B cell (primary cell): ENCODE measurements at regions not wholly inside any gene's neighbourhood (a gene's known extent, or its start where the extent isn't known, plus 50 kb on each side); places are given as distances from the start of the nearest gene placed in this dataset.
"Not testable (repeated sequence)": the region's sequence is repeated elsewhere in the genome, so short reads cannot be mapped to it uniquely, and the experiment has no call there.

Experiments used
- ATAC-seq: fragments of 200-7000 bp; cut with Tn5 transposase; one replicate; pipeline ENCODE4 v1.10.0; 2021; ENCODE audit warnings: low read depth, mild to moderate bottlenecking, moderate number of reproducible peaks, moderate library complexity
- CTCF ChIA-PET: fragments of 350-600 bp; sonication (Branson Sonifier 250); formaldehyde crosslinking; loops from one replicate; lab custom pipeline; 2021; ENCODE audit warnings: antibody characterized with exemption, inconsistent platforms; lab: Charles Lee
- POLR2A ChIA-PET: fragments of 350-600 bp; sonication (Branson Sonifier 250); formaldehyde crosslinking; loops from one replicate; lab custom pipeline; 2021; ENCODE audit warnings: antibody characterized with exemption; lab: Charles Lee
- DNase-seq: peaks from one replicate; pipeline ENCODE4 v3.0.0; 2013
- H2AFZ ChIP-seq: 2 replicates; pipeline ENCODE4 v1.6.1; 2012; ENCODE audit warnings: mild to moderate bottlenecking, low read depth, low read length; ENCODE audit not compliant: insufficient read depth, poor library complexity, severe bottlenecking
- H3K27ac ChIP-seq, 2 donors: 1 replicate in 1 of 2; 2 replicates in 1 of 2; pipeline ENCODE4 v1.5.1; 2012 to 2013; ENCODE audit warnings: low read length in 2 of 2, mild to moderate bottlenecking in 2 of 2, moderate library complexity in 1 of 2
- H3K27me3 ChIP-seq, 4 experiments: fragments of 200-600 bp in 1 of 4; sonication (generic) in 1 of 4; replicated peaks in 1 of 4; 1 replicate in 2 of 4; 2 replicates in 2 of 4; pipeline versions ENCODE4 v1.6.1 to v1.7.0; 2013 to 2016; ENCODE audit warnings: low read length in 3 of 4, mild to moderate bottlenecking in 2 of 4, mixed read lengths in 1 of 4, moderate library complexity in 1 of 4; ENCODE audit not compliant: insufficient read depth in 4 of 4, control insufficient read depth in 3 of 4; ENCODE audit errors: control extremely low read depth in 1 of 4
- H3K36me3 ChIP-seq, 2 experiments: replicated peaks in 1 of 2; 1 replicate in 1 of 2; 2 replicates in 1 of 2; pipeline versions ENCODE4 v1.6.1 to v1.7.1; 2013; ENCODE audit warnings: low read length in 1 of 2; ENCODE audit not compliant: insufficient read depth in 2 of 2, control insufficient read depth in 1 of 2; ENCODE audit errors: control extremely low read depth in 1 of 2, extremely low read depth in 1 of 2
- H3K4me1 ChIP-seq, 2 donors: fragments of 200-600 bp in 1 of 2; sonication (generic) in 1 of 2; 1 replicate in 1 of 2; 2 replicates in 1 of 2; pipeline versions ENCODE4 v1.5.1 to v1.6.1; 2013 to 2017; ENCODE audit warnings: low read length in 2 of 2; ENCODE audit not compliant: control insufficient read depth in 2 of 2, insufficient read depth in 2 of 2
- H3K4me2 ChIP-seq: replicated peaks from 2 replicates; pipeline ENCODE3; 2012; ENCODE audit warnings: mild to moderate bottlenecking, low read depth, low read length; ENCODE audit not compliant: poor library complexity, severe bottlenecking
- H3K4me3 ChIP-seq, 5 experiments: fragments of 200-600 bp in 1 of 5; sonication (generic) in 1 of 5; 1 replicate in 3 of 5; 2 replicates in 2 of 5; pipeline versions ENCODE4 v1.5.1 to v1.7.0; 2011 to 2016; ENCODE audit warnings: low read length in 4 of 5, mild to moderate bottlenecking in 4 of 5, low read depth in 2 of 5, control low read depth in 1 of 5, moderate library complexity in 1 of 5; ENCODE audit not compliant: insufficient read depth in 1 of 5; ENCODE audit errors: control extremely low read depth in 1 of 5, extremely low read depth in 1 of 5
- H3K79me2 ChIP-seq: fragments of 200-600 bp; sonication (generic); one replicate; pipeline ENCODE4 v1.6.0; 2016; ENCODE audit warnings: low read length; ENCODE audit not compliant: control insufficient read depth, insufficient read depth
- H3K9ac ChIP-seq: fragments of 200-600 bp; sonication (generic); 2 replicates; pipeline ENCODE4 v1.6.1; 2017; ENCODE audit warnings: mild to moderate bottlenecking, low read length, moderate library complexity
- H3K9me3 ChIP-seq, 3 donors: one replicate each; pipeline versions ENCODE4 v1.6.1 to v1.7.1; 2013; ENCODE audit warnings: low read length in 2 of 3; ENCODE audit not compliant: control insufficient read depth in 2 of 3, insufficient read depth in 1 of 3; ENCODE audit errors: control extremely low read depth in 1 of 3
- H4K20me1 ChIP-seq: 2 replicates; pipeline ENCODE4 v1.6.0; 2012; ENCODE audit warnings: mild to moderate bottlenecking, low read length; ENCODE audit not compliant: insufficient read depth, control insufficient read depth, poor library complexity, severe bottlenecking
- H3K27ac Mint-ChIP-seq: one replicate; pipeline ENCODE4 v1.8.0; 2021; ENCODE audit warnings: mixed read lengths
- H3K27me3 Mint-ChIP-seq: one replicate; pipeline ENCODE4 v1.8.0; 2021; ENCODE audit warnings: mixed read lengths
- H3K4me1 Mint-ChIP-seq: one replicate; pipeline ENCODE4 v1.8.0; 2021; ENCODE audit warnings: mixed read lengths
- H3K4me3 Mint-ChIP-seq: one replicate; pipeline ENCODE4 v1.8.0; 2021; ENCODE audit warnings: mixed read lengths
- H3K9me3 Mint-ChIP-seq: one replicate; pipeline ENCODE4 v1.8.0; 2022; ENCODE audit warnings: mixed read lengths; ENCODE audit not compliant: insufficient read depth
- EZH2 ChIP-seq: IDR thresholded peaks from 2 replicates; pipeline ENCODE4 v1.6.1; 2012; ENCODE audit warnings: borderline replicate concordance, low read depth, mild to moderate bottlenecking, moderate library complexity, low read length; ENCODE audit not compliant: insufficient read depth, poor library complexity, severe bottlenecking
- WGBS: methylation state at CpG from one replicate; pipeline ENCODE4 v1.1.5; 2013; ENCODE audit warnings: missing lambda C conversion rate; ENCODE audit not compliant: insufficient coverage; 5-methylcytosine and 5-hydroxymethylcytosine counted together
- intact Hi-C: fragments of 100-400 bp; cut with micrococcal nuclease; formaldehyde crosslinking; loops from one replicate; pipeline ENCODE4 v1.10.0; 2022
- TF ChIP-seq, protein P1 (sequence below): fragments of 200-600 bp; IDR thresholded peaks from one replicate; pipeline ENCODE4 v1.8.0; 2022; ENCODE audit warnings: antibody characterized with exemption, mild to moderate bottlenecking

DNA sequence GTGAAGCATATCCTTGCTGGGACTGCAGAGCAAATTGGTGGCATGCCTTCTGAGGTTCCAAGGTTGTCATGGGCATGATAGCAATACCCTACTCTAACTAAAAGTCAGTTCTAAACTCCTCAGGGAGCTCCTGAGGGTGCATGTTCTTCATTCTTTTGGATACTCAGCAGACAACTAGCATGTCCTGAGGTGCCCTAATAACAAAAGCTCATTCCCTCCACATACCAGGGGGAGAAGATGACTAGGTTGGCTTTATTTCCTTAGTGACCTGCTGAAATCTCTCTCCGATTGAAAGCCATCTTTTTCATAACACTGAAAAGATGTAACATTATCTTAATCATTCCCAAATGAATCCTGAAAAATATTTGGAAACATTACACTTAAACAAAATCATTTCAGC, 188.7 kb upstream of the IGF1 start:
- H3K79me2 ChIP-seq, result no peaks in the 10 kb centered on the region
- POLR2A ChIA-PET, result no interaction called here
- H3K4me1 ChIP-seq, result no peaks in the 10 kb centered on the region
- Mint-ChIP-seq H3K4me3 (no peak overlapping the region), H3K4me1 (no peaks in the 10 kb centered on the region), H3K9me3 (peaks cover 6% of the 10 kb centered on the region), H3K27ac (no peak overlapping the region), H3K27me3 (peaks cover 33% of the 10 kb centered on the region)
- no peak for TF ChIP-seq EZH2
- TF ChIP-seq, protein P1, sequence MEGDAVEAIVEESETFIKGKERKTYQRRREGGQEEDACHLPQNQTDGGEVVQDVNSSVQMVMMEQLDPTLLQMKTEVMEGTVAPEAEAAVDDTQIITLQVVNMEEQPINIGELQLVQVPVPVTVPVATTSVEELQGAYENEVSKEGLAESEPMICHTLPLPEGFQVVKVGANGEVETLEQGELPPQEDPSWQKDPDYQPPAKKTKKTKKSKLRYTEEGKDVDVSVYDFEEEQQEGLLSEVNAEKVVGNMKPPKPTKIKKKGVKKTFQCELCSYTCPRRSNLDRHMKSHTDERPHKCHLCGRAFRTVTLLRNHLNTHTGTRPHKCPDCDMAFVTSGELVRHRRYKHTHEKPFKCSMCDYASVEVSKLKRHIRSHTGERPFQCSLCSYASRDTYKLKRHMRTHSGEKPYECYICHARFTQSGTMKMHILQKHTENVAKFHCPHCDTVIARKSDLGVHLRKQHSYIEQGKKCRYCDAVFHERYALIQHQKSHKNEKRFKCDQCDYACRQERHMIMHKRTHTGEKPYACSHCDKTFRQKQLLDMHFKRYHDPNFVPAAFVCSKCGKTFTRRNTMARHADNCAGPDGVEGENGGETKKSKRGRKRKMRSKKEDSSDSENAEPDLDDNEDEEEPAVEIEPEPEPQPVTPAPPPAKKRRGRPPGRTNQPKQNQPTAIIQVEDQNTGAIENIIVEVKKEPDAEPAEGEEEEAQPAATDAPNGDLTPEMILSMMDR, result no peak
- WGBS, result no CpG with 5 or more reads among the region's 1 CpG
- H3K9me3 ChIP-seq, result peaks cover 0 to 9% (median 0%) of the 10 kb centered on the region in 3 donors
- H3K36me3 ChIP-seq, result no peaks in the 10 kb centered on the region
- H3K27me3 ChIP-seq, result peaks cover 0 to 15% (median 6%) of the 10 kb centered on the region in 4 experiments
- no peaks in the 10 kb centered on the region for H4K20me1 ChIP-seq
- DNase-seq, result no peak
- H3K27ac ChIP-seq, result no peak overlapping the region
- intact Hi-C loops, result no loop called here
- ATAC-seq, result no peak
- no peak overlapping the region for H3K4me3 ChIP-seq
- no peak overlapping the region for H3K9ac ChIP-seq
- H3K4me2 ChIP-seq, result no peak overlapping the region
- H2AFZ ChIP-seq, result no peak overlapping the region
- CTCF ChIA-PET, result no interaction called here

DNA sequence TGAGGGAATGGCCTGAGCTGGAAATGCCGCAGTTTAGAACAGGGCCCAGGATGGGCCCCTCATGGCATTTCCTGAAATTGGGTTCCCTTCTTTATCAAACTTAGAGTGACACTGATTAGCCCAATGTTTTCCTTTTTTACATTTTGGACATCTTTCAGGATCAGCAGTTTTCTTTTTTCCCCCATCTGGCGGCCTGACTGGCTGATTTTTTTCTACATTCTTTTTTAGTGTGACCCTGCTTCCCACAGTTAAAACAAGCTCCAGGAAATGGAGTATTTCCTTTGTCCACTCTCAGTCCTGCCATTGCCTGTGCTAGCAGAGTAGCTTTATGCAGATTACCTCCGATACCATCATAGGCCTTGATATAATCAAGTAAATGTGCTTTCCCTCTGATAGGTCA, 185.8 kb upstream of the IGF1 start:
- H3K4me1 ChIP-seq, H3K27ac ChIP-seq, H3K9me3 Mint-ChIP-seq, H2AFZ ChIP-seq, H3K4me2 ChIP-seq, POLR2A ChIA-PET, CTCF ChIA-PET, H3K9me3 ChIP-seq, H3K9ac ChIP-seq, H3K36me3 ChIP-seq, H3K4me1 Mint-ChIP-seq, H3K4me3 ChIP-seq, intact Hi-C loops, H3K27ac Mint-ChIP-seq, H3K4me3 Mint-ChIP-seq, H4K20me1 ChIP-seq, H3K79me2 ChIP-seq, DNase-seq, ATAC-seq: not testable (repeated sequence)
- H3K27me3 ChIP-seq, result peaks cover 0 to 15% (median 5%) of the 10 kb centered on the region in 4 experiments
- WGBS, result 36% methylated on average over 3 of the region's 3 CpGs
- H3K27me3 Mint-ChIP-seq, result peaks cover 46% of the 10 kb centered on the region
